ENCODE measurements at regions not wholly inside any gene's neighbourhood (a gene's known extent, or its start where the extent isn't known, plus 50 kb on each side); places are given as distances from the start of the nearest gene placed in this dataset.
"Not testable (repeated sequence)": the region's sequence is repeated elsewhere in the genome, so short reads cannot be mapped to it uniquely, and the experiment has no call there.

DNA sequence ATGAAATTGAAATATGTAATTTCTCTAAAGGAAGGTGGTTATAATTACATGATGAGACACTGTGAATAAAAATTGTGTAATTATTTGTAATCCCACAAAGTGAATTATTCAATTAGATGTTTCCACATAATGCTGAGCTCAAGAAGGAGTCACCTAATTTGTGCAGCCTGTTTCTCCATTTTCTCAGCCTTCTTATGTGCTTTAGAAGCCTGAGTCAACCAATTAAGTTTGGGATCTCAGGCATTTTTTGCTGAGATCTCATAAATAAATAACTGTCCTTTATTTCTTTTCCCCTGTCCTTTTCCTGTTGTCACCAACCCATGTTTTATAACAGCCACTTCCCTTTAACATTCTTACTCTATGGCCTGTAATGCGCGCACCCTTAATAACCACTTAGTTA, 506.5 kb upstream of the SEMA3D start:
- ChIA-PET POLR2A (no interaction called here), CTCF (no interaction called here)

DNA sequence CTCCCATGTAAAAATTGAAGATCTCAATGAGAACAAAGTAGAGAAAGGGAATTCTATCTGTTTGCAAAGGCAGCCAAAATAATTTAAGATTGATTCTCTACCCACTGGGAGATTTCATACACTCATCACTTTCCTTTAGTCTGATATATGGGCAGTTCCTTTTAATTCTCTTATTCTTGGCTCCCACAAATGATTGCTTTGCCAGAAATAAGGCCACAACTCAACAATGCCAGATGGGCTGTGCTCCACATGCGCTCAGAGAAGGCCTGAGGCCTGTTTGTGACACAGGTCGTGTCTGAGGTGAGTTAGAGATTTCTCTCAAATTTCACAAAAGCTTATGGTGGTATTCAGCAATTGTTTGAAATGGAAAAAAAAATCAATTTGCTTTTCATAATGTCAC, 501.9 kb upstream of the SEMA3D start:
- ChIA-PET POLR2A (no interaction called here), CTCF (no interaction called here)

DNA sequence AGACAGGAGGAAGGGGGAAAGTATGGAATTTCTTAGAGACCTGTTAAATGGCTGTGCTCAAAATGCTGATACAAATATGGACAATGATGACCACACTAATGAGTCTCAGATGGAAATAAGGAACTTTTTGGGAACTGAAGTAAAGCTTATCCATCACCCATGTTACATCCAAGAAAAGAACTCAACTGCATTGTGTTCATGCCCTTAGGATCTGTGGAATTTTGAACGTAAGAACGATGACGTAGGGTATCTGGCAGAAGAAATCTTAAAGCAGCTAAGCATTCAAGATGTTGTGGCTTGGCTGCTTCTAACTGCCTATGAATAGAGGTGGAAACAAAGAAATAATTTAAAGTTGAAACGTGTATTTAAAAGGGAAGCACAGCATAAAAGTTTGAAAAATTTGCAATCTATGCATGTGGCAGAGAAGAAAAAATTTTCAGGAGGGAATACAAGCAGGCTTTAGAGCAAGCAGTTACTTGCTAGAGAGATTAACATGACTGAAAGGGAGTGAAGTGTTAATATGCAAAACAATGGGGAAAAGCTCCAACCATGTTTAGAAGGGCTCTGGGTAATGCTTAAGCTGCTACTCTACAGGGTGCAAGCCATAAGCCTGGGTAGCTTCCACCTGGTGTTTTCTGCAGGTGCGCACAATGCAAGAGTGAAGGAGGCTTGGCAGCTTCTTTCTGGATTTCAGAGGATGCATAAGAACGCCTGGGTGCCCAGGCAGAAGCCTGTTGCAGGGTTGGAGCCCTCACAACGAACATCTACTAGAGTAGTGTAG, 499.7 kb upstream of the SEMA3D start:
- POLR2A ChIA-PET: no interaction called here

DNA sequence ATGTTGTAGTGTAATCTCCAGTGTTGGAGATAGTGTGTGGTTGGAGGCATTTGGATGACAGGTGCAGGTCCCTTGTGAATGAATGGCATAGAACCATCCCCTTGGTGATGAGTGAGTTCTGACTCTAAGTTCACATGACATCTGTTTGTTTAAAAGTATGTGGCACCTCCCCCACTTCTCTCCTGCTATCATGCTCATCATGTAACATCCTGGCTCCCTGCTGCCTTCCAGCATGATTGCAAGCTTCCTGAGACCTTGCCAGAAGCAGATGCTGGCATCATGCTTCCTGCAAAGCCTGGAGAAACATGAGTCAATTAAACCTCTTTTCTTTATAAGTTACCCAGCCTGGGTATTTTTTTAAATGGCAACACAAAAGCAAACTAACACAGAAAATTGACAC, 499.0 kb upstream of the SEMA3D start:
- POLR2A ChIA-PET: no interaction called here
- CTCF ChIA-PET: no interaction called here

More for the DNA sequence above, 499.7 kb upstream of the SEMA3D start:
- CTCF ChIA-PET: no interaction called here

DNA sequence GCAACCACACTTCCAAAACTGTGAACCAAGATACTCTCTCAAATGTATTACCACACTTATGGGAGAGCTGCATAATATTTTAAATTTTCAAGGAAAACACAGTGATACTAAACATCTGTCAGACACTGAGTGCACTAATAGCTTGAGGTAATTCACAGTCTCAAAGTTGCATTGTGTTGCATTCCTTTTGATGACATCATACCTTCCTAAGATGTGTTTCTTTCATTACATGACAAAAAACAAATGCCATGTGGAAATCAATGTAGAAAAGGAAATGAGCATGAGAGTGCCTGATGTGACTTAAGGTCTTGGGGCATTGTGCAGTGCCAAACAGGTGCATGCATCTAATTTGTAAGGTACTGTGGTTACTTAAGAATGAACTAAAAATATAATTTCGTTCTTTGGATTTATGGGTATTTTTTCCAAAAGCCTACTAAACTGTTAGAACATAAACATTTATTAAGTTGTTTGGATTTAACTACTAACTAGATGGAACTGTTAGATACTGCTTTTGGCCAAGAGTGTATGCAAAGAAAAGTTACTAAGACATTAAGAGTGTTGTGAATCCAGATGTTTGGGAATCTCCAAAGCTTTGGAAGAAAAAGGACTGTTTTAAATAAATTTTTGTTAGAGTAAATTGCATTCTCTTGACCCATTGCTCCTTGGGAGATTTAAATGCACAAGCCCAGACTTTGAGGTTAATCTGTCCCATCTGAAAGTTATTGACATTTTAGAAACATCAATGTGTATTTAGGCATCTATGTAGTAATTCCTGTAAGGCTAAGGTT, 496.2 kb upstream of the SEMA3D start:
- ChIA-PET POLR2A (no interaction called here), CTCF (no interaction called here)

DNA sequence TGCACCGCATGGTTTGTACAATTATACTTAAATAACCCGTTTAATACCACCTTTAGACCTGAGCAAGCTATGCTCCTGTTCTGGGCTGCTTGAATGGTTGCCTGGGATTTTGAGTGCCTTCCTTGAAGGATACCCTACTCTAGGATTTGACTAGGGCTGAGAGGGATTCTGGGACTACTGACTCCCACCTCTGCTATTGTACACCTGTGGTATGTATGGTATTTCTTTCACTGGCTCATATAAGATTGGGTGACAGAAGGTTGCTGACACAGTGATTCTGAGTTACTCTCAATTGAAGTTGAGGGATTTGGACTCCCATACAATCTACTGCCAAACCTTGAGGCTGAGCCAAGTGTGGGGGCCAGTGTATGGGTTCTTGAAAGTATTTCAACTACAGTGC, 494.4 kb upstream of the SEMA3D start:
- ChIA-PET CTCF (no interaction called here), POLR2A (no interaction called here)

DNA sequence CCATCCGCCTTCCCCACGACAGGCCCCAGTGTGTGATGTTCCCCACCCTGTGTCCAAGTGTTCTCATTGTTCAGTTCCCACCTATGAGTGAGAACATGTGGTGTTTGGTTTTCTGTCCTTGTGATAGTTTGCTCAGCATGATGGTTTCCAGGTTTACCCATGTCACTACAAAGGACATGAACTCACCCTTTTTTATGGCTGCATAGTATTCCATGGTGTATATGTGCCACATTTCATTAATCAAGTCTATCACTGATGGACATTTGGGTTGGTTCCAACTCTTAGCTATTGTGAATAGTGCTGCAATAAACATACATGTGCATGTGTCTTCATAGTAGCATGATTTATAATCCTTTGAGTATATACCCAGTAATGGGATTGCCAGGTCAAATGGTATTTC, 488.2 kb upstream of the SEMA3D start:
- POLR2A ChIA-PET, CTCF ChIA-PET: not testable (repeated sequence)

DNA sequence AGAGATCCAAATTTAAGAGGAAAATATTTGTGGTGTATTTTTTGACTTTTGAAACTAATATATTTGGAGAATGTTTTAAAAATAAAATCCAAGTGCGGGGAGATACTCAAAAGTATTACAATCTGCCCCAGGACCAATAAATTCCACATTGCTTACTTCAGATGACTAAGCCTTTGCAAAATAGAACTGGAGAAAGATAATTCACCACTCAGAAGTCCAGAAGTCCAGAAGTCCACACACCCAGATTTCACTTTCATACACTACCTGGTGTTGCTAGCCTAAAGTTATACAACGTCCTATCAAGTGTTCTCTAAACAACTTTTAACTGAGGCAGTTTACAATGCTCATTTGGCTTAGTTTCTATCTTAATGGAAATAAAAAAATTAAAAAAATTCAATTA, 487.0 kb upstream of the SEMA3D start:
- POLR2A ChIA-PET: no interaction called here
- CTCF ChIA-PET: no interaction called here

DNA sequence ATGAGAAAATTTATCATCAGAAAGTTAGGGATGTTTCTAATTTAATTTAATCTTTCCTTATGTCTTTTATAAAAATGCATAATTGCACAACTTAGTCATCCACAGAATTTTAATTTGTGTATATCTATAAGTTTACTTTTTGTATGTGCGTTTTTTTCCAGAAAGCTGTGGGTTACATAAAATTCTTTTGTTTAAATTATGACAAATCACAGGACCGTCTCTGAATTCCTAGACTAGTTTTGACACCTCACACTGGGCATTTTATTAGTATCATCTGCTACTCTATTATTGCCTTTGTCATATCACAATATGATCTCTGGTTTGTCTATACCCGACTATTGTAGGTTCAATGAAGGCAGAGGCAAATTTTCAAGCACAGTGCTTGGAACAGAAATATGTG, 482.4 kb upstream of the SEMA3D start:
- CTCF ChIA-PET: no interaction called here
- POLR2A ChIA-PET: no interaction called here

DNA sequence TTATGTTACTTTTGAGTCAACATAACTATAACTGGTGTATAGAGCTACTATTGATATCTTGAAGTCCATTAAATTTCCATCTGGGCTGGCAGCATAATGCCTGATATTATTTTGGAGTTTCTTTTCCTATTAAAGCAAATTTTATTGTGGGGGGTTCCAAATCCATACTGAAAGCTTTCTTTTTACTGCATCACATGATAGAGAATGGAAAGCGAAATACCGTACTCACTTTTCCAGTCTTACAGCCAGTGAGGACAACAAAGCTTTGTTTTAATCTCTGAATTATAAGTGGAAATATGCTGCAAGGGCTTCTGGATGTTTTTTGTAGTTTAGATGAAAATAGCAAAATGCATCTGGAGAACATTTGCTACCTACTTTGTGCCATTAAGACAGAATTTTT, 477.5 kb upstream of the SEMA3D start:
- ChIA-PET CTCF (no interaction called here), POLR2A (no interaction called here)

DNA sequence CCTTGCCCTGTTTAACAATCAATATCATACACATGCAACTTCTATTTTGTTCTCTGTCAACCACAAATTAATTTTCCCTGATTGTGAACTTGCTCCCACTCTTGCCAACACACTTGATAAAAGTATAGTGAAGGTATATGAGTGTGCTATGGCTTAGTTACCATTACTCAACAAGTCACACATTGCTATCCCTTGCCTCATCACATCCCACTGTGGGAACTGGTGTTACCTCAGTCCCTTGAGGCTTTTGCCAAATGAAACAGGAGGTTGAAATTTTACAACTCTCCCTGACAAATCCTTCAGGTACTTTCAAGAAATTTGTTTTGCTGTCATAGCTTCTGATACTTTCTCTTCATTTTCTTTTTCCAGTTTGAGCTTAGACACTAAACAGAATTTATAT, 472.5 kb upstream of the SEMA3D start:
- ChIA-PET CTCF (no interaction called here), POLR2A (no interaction called here)

DNA sequence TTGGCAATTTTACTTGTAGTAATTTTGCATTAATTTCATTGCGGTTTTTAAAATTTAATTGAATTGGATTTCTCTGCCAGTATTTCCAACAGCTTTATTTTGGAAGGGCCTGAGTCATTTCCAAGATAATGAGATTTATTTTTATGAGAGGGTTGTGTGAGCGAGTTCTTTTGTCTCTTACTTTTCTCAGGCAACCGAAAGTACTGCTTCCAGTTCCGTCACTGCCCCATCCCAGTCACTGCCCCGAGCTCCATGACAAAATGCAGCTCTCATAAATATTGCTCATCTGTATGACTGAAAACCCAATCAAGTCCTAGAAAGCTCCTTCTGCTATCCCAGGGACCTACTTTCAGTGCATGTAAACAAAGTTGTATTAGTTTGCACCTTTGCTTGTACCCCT, 468.4 kb upstream of the SEMA3D start:
- ChIA-PET POLR2A (no interaction called here), CTCF (no interaction called here)

DNA sequence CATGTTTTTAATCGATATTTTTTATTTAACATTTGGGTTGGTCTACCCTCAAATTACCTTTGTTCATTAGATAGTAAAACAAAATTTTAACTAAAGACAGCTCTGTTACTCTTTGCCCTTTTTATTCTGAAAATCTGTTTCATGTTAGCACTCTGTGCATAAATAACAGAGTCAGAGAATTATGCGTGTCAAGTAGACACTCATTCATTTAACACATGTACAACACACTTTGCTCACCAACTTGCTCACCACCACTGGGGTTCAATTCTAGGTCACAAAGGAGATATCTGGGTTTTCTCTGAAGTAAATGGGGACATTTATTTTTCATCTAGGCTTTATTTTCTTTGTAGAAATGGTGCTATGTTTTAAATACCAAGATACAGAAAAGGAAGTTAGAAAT, 457.4 kb upstream of the SEMA3D start:
- POLR2A ChIA-PET: no interaction called here
- CTCF ChIA-PET: no interaction called here

DNA sequence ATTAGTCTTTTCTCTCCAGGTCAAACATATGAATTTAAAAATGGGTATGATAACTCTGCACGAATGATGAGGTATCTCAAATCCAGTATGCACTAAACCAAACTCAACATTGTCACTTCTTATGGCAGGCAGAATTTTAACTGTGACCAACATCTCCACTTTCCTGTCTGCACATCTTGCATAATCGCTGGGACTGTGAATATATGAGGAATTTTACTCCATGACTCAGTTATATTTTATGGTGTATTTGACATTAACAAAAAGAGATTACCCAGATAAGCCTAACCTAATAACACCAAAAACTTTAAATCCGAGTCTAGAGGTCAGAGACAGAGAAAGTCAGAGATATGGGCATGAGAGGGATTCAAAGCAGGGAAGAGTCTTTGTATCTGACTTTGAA, 454.5 kb upstream of the SEMA3D start:
- CTCF ChIA-PET: no interaction called here

DNA sequence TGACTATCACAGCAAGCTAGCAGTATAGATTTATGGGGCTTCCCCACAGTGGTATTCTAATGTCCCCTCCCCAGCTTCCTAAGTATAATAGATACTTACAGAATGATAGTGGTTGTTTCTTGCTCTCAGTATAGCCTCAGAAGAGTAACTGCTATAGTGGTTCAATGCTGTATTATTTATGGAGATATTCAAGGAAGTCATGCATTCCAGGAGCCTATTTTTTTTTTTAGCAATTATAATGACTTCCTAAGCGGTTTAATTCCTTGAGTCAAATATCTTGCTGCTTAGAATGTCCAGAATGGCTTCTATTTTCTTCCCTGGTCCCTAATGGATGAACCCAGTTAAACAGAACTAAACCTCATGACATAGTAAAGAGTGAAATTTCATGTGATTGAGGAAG, 451.5 kb upstream of the SEMA3D start:
- ChIA-PET POLR2A (no interaction called here), CTCF (no interaction called here)

More for the DNA sequence above, 454.5 kb upstream of the SEMA3D start:
- POLR2A ChIA-PET: no interaction called here

DNA sequence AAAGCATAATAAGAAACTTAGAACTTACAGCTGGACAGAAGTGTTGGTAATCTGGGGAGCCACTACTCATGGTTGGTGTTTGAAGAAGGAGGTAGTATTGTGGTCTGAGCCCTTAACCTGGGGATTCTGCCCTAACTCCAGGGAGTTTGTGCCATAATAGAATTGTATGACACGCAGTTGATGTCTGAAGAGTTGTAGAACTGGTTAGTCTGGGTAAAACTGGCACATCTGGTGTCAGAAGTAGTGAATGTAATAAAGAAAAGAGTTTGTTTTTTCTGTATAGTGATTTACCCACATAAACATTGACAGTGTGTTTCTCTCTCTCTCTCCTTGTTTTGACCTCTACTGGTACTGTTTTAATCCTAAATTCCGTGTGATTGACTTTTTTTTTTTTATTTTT, 448.1 kb upstream of the SEMA3D start:
- CTCF ChIA-PET: no interaction called here
- POLR2A ChIA-PET: no interaction called here

DNA sequence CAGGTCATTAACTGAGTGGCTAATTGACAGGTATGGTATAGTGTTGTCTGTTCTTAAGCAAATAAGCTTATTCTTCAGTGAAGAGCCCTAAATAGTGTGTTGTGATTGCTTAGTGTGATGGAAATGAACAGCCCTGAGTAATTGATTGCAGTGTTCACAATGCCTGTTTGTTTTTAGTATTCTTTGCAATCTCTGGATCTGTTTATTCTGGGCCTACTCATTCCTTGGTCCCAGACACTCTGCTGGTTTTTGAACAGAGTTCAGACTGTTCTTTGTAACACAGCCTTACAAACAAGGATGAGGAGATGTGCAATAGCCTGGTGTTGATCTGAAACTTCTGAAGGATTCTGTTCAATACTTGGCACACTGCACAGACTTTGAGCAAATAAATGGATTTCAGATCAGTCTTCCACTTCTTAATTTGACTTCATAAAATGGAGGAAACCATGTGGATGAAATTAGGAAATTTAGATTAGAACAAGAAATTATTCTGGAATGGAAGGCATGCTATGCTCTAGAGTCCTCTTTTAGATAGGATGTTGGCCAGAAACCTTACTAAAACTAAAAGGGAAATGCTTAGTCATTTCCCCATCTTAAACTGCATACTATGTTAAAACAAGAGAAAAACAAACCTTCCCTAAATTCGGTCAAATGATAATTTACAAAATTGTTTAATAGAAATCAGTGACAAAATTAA, 444.2 kb upstream of the SEMA3D start:
- CTCF ChIA-PET: no interaction called here
- POLR2A ChIA-PET: no interaction called here

DNA sequence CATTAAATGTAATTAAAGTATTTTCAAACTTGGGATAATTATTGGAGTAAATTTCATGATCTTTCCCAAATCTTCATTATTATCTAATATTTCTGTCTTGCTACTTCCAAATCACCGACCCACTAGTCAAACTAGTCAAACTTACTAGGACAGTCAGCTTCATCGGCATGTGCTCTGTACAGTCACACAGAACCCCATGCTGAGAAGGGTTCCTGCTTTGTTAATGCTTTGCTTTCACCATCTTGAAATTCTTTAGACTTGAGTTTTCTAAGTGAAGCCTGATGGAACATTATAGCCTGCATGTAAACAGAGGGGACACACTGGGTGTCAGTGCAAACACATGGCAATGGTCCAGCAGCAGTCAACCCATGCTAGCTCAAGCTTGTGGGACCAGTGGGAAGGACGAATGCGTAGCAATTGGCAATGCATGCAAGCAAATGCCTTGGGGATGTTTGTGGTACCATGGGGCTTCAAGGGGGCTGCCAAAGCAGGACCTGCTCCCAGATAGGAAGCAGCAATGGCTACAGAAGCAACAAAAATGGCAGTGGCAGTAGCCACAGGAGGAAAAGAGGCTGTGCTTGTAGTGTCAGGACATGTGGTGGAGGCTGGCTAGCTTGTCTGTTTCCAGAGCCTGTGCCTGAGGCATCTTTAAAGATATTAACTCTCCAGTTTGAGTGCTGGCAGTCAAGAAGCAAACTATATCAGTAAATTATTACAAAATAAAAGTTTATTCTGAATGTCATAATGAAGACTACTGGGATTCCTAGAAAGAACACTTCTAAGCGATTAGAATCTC, 441.1 kb upstream of the SEMA3D start:
- POLR2A ChIA-PET: no interaction called here

DNA sequence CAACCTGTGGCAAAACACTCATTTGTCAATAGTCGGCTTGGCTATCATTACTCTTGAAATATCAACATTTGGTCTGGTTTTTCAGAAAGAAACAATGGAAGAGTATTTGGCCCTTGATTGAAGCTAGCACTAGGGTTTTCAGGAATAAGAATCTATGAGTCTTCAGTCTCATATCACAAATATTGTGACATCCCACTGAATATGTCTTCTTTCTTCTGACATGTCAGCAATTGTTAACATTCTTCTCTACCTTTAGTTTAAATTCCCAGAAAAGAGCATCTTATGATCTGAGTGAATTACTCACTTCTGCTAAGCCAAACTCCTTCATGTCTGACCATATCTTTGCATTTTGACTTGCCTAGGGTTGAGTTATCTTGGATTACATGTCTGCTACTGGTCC, 435.2 kb upstream of the SEMA3D start:
- ChIA-PET CTCF (no interaction called here), POLR2A (no interaction called here)

More for the DNA sequence above, 441.1 kb upstream of the SEMA3D start:
- CTCF ChIA-PET: no interaction called here

DNA sequence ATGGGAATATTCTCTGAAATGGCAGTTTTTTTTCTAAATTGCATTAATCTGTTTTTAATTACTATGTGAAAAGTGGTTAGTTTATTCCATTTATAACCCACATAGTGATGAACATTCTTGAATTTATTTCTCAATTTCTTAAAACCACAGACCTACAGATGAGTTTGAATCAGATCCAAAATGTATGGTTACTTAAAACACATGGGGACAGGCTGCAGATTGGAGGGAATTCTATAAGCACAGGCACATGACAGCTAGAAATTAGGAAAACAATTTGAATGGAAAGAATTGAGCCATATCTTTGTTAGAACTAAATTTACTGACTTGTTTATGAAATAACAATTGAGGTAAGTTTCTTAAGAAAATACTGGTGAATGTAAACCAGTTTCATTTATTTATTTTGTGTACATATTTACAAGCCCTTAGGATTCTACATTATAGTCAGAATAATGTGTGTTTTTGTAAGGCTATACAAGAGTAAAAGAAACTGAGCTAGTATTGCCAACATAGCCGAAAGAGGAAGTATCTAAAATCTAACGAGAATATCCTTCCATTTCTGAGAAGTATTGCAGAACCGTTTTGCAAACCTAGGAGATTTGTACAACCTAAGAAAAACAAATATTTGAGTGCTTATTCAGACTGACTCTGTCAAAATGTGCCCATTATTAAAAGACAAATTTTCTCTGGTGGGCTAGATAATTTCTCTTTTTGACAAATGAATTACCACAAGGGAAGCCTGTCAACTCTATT, 434.3 kb upstream of the SEMA3D start:
- ChIA-PET POLR2A (no interaction called here), CTCF (no interaction called here)
